Adrenal gland (tissue), 5 donors: ENCODE measurements at regions not wholly inside any gene's neighbourhood (a gene's known extent, or its start where the extent isn't known, plus 50 kb on each side); places are given as distances from the start of the nearest gene placed in this dataset.

Experiments
- POLR2A ChIP-seq, 2 donors: fragments of 450-650 bp; IDR thresholded peaks; one replicate each; pipeline ENCODE4 v1.6.1; 2017; ENCODE audit warnings: antibody characterized with exemption in 2 of 2, mild to moderate bottlenecking in 2 of 2, moderate library complexity in 1 of 2
- TF ChIP-seq, protein P1 (sequence below), 6 experiments: fragments of 450-650 bp in 4 of 6; fragments of 200-600 bp in 2 of 6; sonication (generic) in 1 of 6; IDR thresholded peaks; 1 replicate in 5 of 6; 2 replicates in 1 of 6; pipeline versions ENCODE4 v1.5.1 to v1.8.0; 2016 to 2021; ENCODE audit warnings: antibody characterized with exemption in 6 of 6, mild to moderate bottlenecking in 2 of 6, moderate library complexity in 1 of 6
- donor health status: DM: no; HTN: no; CAD: no.

DNA sequence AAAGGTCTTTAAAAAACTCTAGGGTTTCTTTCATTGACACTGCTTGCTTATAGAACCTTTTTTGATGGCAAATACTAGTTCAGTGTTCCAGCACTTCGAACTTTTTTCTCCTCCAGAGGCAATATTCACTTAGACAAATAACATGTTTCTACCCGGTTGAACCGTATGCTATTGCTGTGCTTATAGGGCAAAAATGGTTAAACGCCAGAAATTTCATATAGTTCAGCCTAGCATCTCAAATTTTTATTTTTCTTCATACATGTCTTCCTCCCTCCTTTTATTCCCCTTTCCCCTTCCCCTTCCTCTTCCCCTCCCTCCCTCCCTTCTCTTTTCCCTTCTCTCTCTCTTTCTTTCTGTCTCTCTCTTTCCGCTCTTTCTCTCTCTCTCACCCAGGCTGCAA is 96.9 kb upstream of the FSHR start:
- TF ChIP-seq, protein P1, sequence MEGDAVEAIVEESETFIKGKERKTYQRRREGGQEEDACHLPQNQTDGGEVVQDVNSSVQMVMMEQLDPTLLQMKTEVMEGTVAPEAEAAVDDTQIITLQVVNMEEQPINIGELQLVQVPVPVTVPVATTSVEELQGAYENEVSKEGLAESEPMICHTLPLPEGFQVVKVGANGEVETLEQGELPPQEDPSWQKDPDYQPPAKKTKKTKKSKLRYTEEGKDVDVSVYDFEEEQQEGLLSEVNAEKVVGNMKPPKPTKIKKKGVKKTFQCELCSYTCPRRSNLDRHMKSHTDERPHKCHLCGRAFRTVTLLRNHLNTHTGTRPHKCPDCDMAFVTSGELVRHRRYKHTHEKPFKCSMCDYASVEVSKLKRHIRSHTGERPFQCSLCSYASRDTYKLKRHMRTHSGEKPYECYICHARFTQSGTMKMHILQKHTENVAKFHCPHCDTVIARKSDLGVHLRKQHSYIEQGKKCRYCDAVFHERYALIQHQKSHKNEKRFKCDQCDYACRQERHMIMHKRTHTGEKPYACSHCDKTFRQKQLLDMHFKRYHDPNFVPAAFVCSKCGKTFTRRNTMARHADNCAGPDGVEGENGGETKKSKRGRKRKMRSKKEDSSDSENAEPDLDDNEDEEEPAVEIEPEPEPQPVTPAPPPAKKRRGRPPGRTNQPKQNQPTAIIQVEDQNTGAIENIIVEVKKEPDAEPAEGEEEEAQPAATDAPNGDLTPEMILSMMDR (IDR thresholded peaks at IDR 0.05): no peak
- no peak for TF ChIP-seq POLR2A (IDR thresholded peaks at IDR 0.05)
